Heart right ventricle (tissue), 16 donors: ENCODE measurements at regions not wholly inside any gene's neighbourhood (a gene's known extent, or its start where the extent isn't known, plus 50 kb on each side); places are given as distances from the start of the nearest gene placed in this dataset.

Source experiments
- ATAC-seq, 8 donors: fragments of 200-7000 bp; cut with Tn5 transposase; one replicate each; pipeline ENCODE4 v1.9.1; 2020; ENCODE audit warnings: mild to moderate bottlenecking in 8 of 8, moderate library complexity in 8 of 8, moderate number of reproducible peaks in 1 of 8
- DNase-seq, 2 donors: peaks; one replicate each; pipeline ENCODE4 v3.0.0-alpha.2; 2020
- H3K27ac ChIP-seq, 10 donors: fragments of 200-600 bp; sonication (generic) in 2 of 10; one replicate each; pipeline versions ENCODE4 v1.5.0 to v1.8.0; 2020 to 2022; ENCODE audit warnings: mild to moderate bottlenecking in 3 of 10
- H3K27me3 ChIP-seq, 7 donors: fragments of 200-600 bp; one replicate each; pipeline ENCODE4 v1.8.0; 2021 to 2022; ENCODE audit warnings: mild to moderate bottlenecking in 2 of 7
- H3K36me3 ChIP-seq, 9 donors: fragments of 200-600 bp; sonication (generic) in 1 of 9; one replicate each; pipeline versions ENCODE4 v1.5.0 to v1.8.0; 2020 to 2022; ENCODE audit warnings: mild to moderate bottlenecking in 2 of 9
- H3K4me1 ChIP-seq, 9 donors: fragments of 200-600 bp; sonication (generic) in 1 of 9; one replicate each; pipeline versions ENCODE4 v1.5.0 to v1.8.0; 2020 to 2022; ENCODE audit warnings: mild to moderate bottlenecking in 4 of 9
- H3K4me3 ChIP-seq, 10 donors: fragments of 200-600 bp; sonication (generic) in 2 of 10; one replicate each; pipeline versions ENCODE4 v1.5.0 to v1.8.0; 2020 to 2022; ENCODE audit warnings: mild to moderate bottlenecking in 7 of 10, moderate library complexity in 2 of 10
- H3K9me3 ChIP-seq, 11 donors: fragments of 200-600 bp in 10 of 11; sonication (generic) in 2 of 11; one replicate each; pipeline versions ENCODE4 v1.5.0 to v1.8.0; 2013 to 2022; ENCODE audit warnings: mild to moderate bottlenecking in 2 of 11, control low read depth in 1 of 11, moderate library complexity in 1 of 11
- CTCF ChIP-seq, 9 donors: fragments of 200-600 bp; sonication (generic) in 2 of 9; IDR thresholded peaks; one replicate each; pipeline versions ENCODE4 v1.5.0 to v1.8.0; 2021 to 2022; ENCODE audit warnings: antibody characterized with exemption in 9 of 9, mild to moderate bottlenecking in 5 of 9, moderate library complexity in 1 of 9
- WGBS, 2 donors: extraction: QIAGEN DNeasy Blood & Tissue Kit; methylation state at CpG; one replicate each; pipeline ENCODE4 v1.1.7; 2013; ENCODE audit warnings: inconsistent platforms in 1 of 2; 5-methylcytosine and 5-hydroxymethylcytosine counted together
- intact Hi-C, 10 donors: fragments of 100-400 bp; cut with DNase I; formaldehyde crosslinking; loops; one replicate each; pipeline versions ENCODE4 v1.11.1 to v1.14.2; 2022
- donor health status: Arrhythmogenic right ventricular cardiomyopathy.
- donor health status: ischemic (EF 13 %, LVEDD 7.1; RV severe dilation, severe dysfunction).
- donor health status: healthy with polysubstance abuse.
- donor health status: DM: no; HTN: yes; CAD: no.
- donor health status: DM: no; HTN: no; CAD: no.
- donor health status: ischemic (EF 25% LVEDD 6.9; RV normal size, moderate dysfunction).
- donor health status: ischemic (EF 25% LVEDD 5.7; RV mildly dilated, moderate dysfunction).
- donor health status: healthy.
- donor health status: DM: yes; HTN: yes; CAD: no.
- donor health status: Ischemic cardiomyopathy.
- donor health status: ischemic (EF 35%, LVEDD 5.7; RV mildly dilated, moderate dysfunction).
- donor health status: nonischemic (EF 11% LVEDD 7.7; RV severe dilation, severe dysfunction).
- donor health status: DM: yes; HTN: yes; CAD: no.
- donor health status: PGD.
- donor health status: ischemic (EF 29% LVEDD 5.4; RV normal size, mild dysfunction).
- donor health status: nonischemic (EF 23%, LVEDD 6.1; RV moderate dilation, normal function).

- ATAC-seq (no peak), DNase-seq (no peak)
- no peak overlapping the region for H3K27ac ChIP-seq
- intact Hi-C loops: no loop called here
- H3K9me3 ChIP-seq: no peaks in the 10 kb centered on the region
- H3K27me3 ChIP-seq: peaks cover 0 to 24% (median 7%) of the 10 kb centered on the region in 7 donors
- H3K36me3 ChIP-seq: no peaks in the 10 kb centered on the region
- H3K4me1 ChIP-seq: peaks cover 0 to 7% (median 0%) of the 10 kb centered on the region in 9 donors
- TF ChIP-seq CTCF (IDR thresholded peaks at IDR 0.05): no peak
- H3K4me3 ChIP-seq: no peak overlapping the region
- WGBS, 2 donors: 91 to 95% methylated on average over 7 of the region's 7 CpGs
These were observed 117.1 kb downstream of the PHETA1 start for GRCh38 chr12:111251787-111252186.

GRCh38 chr12:111251058-111251730, 117.7 kb downstream of the PHETA1 start:
- Histone ChIP-seq H3K9me3 (peaks cover 0 to 4% (median 0%) of the 10 kb centered on the region in 11 donors), H3K4me3 (no peak overlapping the region), H3K36me3 (no peaks in the 10 kb centered on the region), H3K4me1 (peaks cover 0 to 7% (median 0%) of the 10 kb centered on the region in 9 donors), H3K27ac (no peak overlapping the region), H3K27me3 (peaks cover 0 to 18% (median 7%) of the 10 kb centered on the region in 7 donors)
- DNase-seq (no peak), ATAC-seq (no peak)
- 78 to 82% methylated on average over 14 of the region's 14 CpGs for WGBS, 2 donors
- no peak for TF ChIP-seq CTCF (IDR thresholded peaks at IDR 0.05)
- intact Hi-C loops: no loop called here

- ATAC-seq: no peak
- WGBS, 2 donors: 78 to 84% methylated on average over 11 of the region's 11 CpGs
- peaks cover 0 to 7% (median 0%) of the 10 kb centered on the region in 9 donors for H3K4me1 ChIP-seq
These were observed 118.5 kb downstream of the PHETA1 start for GRCh38 chr12:111250251-111250881.

GRCh38 chr12:111249757-111250156, 119.1 kb downstream of the PHETA1 start:
- H3K27ac ChIP-seq: no peak overlapping the region
- H3K9me3 ChIP-seq: peaks cover 0 to 10% (median 0%) of the 10 kb centered on the region in 11 donors
- no peak overlapping the region for H3K4me3 ChIP-seq
- intact Hi-C loops: no loop called here
- H3K4me1 ChIP-seq: peaks cover 0 to 7% (median 0%) of the 10 kb centered on the region in 9 donors
- no peak for ATAC-seq
- peaks cover 0 to 10% (median 7%) of the 10 kb centered on the region in 7 donors for H3K27me3 ChIP-seq
- no peaks in the 10 kb centered on the region for H3K36me3 ChIP-seq
- no peak for DNase-seq
- WGBS, 2 donors: 88 to 89% methylated on average over 6 of the region's 6 CpGs
- TF ChIP-seq CTCF (IDR thresholded peaks at IDR 0.05): no peak

More at GRCh38 chr12:111250251-111250881, 118.5 kb downstream of the PHETA1 start:
- intact Hi-C loops: no loop called here
- TF ChIP-seq CTCF (IDR thresholded peaks at IDR 0.05): no peak
- peaks cover 0 to 15% (median 7%) of the 10 kb centered on the region in 7 donors for H3K27me3 ChIP-seq
- no peak overlapping the region for H3K4me3 ChIP-seq
- no peak for DNase-seq
- H3K27ac ChIP-seq: no peak overlapping the region
- peaks cover 0 to 7% (median 0%) of the 10 kb centered on the region in 11 donors for H3K9me3 ChIP-seq
- no peaks in the 10 kb centered on the region for H3K36me3 ChIP-seq
